ENCODE measurements at regions not wholly inside any gene's neighbourhood (a gene's known extent, or its start where the extent isn't known, plus 50 kb on each side); places are given as distances from the start of the nearest gene placed in this dataset.
A peak's percentile ranks its signal among the peaks of the same experiment; 100 is the strongest.
"Not testable (repeated sequence)": the region's sequence is repeated elsewhere in the genome, so short reads cannot be mapped to it uniquely, and the experiment has no call there.

DNA sequence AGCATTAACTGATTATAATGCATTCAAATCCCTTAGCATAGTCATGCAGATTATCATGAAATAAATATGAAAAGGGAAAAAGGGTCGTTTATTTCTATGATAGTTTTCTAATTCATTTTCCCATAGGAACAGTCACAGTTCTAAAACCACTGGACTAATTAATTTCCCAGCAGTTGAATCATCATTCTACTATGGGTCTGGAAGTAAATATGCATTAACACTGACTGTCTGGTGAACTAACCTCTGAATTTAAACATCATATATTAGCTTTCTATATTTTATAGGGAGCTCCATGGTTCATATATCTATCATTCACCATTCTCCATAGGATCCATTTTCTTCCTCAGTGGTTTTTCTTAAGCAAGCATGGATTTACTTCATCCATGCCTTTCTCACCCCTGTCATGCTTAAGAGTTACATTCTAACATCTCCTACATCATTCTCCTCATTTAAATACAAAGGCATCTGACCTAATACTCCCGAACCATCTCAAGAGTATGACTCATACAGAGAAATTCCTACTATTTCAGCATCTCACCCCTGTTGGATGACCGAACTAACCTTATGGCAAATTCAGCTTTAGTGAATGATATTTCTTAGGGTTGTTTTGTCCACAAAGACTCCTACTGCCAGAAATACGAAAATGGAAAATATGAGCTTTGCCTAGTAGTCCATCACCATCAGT lies 198.7 kb upstream of the ADAMTS3 start:
- no peak for DNase-seq

- DNase-seq: not testable (repeated sequence)
These were observed 196.8 kb upstream of the ADAMTS3 start for GRCh38 chr4:72765788-72766187.

DNA sequence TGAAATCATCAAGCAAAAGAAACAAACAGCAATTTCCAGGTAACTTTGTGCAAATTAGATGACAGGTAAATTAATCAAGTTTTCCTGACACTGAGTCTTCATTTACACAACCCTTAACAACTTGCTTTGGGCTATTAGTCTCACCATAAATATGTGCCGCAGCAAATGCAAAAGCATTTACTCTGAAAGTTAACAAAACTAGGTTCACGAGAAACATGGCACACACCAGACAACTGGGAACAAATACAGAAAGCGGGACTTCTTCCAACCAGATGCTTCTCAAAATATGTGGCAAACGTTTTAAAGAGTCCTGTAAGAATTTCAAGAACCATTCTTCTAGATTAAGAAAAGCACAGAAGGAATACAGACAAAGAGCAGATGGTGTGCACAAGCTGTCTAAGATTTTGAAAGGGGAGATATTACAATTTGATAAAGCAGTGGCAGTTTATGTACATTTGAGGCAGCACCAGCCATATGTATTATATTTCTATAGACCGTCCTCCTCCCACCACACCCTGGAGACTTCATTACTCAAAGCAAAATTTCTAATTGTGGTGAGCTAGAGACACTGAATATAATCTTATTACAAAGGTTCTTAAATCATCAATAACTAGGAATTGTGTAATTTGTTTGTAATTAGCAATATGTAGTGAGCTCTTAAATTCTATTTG lies 192.5 kb upstream of the ADAMTS3 start:
- DNase-seq: no peak

DNA sequence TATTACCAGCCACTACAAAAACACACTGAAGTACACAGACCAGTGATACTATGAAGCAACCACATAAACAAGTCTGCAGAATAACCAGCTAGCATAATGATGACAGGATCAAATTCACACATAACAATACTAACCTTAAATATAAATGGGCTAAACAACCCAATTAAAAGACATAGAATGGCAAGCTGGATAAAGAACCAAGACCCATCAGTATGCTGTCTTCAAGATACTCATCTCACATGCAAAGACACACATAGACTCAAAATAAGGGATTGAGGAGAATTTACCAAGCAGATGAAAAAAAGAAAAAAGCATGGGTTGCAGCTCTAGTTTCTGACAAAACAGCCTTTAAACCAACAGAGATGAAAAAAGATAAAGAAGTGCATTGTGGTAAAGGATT lies 184.4 kb upstream of the ADAMTS3 start:
- not testable (repeated sequence) for DNase-seq

DNA sequence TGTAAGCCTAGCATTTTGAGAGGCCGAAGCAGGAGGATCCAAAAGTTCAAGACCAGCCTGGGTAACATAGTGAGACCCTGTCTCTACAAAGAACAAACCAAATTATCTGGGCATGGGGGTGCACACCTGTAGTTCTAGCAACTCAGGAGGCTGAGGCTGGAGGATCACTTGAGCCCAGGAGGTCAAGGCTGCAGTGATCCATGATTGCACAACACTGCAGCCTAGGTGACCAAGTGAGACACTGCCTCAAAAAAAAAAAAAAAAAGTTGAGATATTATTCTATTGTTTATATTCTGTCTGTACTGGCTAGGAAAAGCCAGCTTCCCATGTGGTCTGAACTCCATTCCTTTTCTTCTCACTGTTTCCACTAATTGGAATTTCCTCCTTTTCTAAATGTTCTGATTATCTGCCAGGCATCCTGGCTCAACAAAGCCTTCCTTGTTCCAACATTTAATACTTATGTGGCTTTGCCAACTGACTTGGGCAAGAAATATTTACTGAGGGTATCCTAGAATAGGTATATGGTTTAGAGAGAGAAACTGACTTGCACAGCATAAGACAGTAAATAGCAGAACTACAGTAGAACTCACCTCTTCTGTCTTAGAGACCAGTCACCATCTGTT lies 175.2 kb upstream of the ADAMTS3 start:
- DNase-seq: no peak

GRCh38 chr4:72743078-72743477 lies 174.1 kb upstream of the ADAMTS3 start:
- no peak for DNase-seq

DNA sequence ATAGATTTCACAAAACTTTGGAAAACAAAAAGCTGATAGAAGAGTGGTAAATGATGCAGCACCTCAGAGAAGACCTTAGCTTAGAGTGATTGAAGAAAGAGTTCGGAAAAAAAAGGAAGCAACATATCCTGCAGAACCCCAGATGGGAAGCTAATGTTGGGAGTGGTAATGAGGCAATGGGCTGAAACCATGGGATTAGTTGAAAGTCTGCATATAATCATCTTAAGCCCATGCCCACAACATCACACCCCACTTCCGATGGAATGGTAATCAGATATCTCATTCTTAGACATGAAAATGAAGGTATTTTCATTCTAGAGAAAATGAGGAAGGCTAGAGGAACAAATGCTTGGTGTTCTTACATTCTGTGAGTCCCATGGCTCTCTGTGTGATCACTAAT lies 146.3 kb upstream of the ADAMTS3 start:
- no peak for DNase-seq

GRCh38 chr4:72714482-72715279 lies 145.7 kb upstream of the ADAMTS3 start:
- DNase-seq: no peak

DNA sequence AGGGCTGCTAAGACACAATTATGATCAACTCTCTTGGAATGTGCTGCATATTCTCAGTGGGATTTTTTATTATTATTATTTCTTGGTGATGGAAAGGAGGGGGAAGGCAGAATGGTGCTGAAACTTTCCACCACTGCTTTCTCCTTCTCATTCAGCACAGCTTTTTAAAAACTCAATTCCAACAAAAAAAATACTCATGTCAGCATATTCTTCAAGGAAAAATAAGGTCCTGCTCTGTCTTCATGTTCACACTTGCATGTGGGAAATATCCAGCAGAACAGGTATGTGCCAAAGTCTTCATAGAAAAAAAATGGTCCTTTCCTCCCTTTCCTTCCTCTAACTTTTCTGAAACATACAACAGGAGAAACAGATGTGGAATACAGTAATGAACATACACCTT lies 144.0 kb upstream of the ADAMTS3 start:
- DNase-seq: no peak

DNA sequence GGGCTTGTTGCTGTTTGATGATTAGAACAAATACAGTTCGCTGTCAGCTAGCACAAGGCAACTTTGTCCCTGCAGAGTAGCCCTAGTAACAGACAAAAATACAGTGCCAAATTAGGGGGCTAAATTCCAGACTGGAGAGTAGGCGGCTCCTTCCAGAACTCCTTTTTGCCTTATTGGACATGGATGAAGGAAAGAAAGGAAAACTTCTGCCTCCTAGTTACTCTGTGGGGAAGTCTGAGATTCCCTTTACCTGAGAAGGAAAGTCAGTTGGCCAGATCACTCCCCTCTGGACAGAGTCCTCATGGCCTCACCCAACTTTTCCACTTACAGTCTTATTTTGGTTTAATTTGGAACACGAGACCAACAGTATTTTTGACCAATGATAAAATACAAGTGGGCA lies 140.5 kb upstream of the ADAMTS3 start:
- no peak for DNase-seq

GRCh38 chr4:72706684-72707083 lies 137.7 kb upstream of the ADAMTS3 start:
- DNase-seq: no peak

DNA sequence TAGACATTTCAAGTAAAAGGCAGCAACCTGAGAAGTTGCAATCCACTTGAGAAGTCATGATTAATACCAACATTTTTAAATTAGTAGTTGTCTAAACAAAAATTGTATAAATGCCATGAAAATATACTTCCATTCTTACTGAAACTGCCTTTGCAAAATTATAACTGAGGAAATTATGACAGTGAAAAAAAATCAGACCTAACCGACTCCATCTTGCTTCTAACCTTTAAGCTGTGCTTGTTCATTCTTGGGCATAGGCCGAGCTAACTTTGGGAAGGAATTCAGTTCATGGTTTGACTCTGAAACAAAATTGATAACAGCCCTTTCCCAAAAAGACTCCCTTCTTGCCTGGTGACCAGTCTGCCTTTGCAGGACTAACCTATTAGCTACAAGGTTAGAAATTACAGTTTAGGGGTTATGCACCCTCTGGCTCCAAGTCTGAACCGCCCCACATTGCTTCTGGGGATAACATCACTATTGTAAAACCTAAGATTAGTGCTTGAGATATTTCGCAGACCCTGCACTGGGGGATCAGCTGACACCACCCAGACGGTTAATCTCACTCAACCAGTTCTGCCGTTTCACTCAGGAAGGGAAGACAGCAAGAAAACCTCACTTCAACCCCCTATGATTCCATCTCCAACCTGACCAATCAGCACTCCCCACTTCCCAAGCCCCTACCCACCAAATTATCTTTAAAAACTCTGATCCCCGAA lies 136.1 kb upstream of the ADAMTS3 start:
- not testable (repeated sequence) for DNase-seq

DNA sequence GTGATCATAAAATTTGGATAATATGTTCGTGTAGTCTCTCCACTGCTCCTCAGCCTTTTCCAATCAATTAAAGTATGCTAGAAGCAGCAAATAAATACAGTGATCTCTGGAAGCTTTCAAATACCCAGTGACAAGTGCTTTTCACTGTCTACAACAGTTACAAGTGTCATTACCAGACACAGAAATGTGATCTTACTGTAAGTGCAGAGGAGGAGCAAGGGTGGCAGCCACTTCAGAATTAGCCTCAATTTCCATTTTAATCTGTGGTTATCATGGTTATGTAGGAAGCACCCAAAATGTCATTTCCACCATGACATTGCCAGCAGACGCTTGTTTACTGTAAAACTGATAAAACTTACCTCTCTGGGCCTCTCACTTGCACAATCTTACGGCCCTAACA lies 133.9 kb upstream of the ADAMTS3 start:
- no peak for DNase-seq

- peak in 1 of 2 experiments; percentile 21 for DNase-seq
These were observed 133.2 kb upstream of the ADAMTS3 start for GRCh38 chr4:72701987-72702819.

DNA sequence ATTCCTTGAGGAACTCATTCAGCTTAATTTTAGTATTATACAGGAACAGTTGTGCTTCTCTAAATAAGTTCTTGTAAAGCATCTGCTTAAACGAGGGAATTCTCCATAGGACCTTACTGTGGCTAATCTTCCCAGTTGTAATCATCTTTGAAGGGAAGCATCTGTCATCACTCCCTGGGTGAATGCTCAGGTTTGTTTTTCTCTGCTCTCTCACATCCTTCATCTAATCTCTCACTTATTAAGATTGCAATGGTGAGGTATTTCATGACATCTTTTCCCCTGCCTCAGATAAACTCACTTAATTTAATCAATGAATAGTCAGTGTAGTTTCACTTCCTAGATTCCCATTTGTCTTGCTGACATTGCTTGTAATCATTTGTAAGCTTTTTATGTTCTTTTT lies 121.8 kb upstream of the ADAMTS3 start:
- no peak for DNase-seq

- DNase-seq: no peak
These were observed 120.9 kb upstream of the ADAMTS3 start for GRCh38 chr4:72689923-72690322.

DNA sequence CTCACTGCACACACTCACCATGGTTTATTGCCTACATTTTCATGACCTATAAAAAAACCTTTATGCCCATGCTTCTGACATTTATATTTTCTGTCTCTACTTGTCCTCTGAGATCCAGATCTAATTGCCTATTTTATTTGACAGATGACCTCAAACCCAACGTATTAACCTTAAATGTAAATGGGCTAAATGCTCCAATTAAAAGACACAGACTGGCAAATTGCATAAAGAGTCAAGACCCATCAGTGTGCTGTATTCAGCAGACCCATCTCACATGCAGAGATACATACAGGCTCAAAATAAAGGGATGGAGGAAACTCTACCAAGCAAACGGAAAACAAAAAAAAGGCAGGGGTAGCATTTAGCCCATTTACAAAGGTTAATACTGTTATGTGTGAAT lies 117.4 kb upstream of the ADAMTS3 start:
- DNase-seq: not testable (repeated sequence)

DNA sequence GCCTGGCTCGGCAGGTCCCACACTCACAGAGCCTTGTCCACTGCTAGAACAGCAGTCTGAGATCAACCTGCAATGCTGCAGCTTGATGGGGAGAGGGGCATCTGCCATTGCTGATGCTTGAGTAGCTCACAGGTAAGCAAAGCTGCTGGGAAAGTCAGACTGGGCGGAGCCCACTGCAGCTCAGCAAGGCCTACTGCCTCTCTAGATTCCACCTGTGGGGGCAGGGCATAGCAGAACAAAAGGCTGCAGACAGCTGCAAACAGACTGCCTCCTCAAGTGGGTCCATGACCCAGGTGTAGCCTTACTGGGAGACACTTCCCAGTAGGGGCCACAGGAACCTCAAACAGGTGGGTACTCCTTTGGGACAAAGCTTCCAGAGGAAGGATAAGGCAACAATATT lies 110.6 kb upstream of the ADAMTS3 start:
- no peak for DNase-seq

- DNase-seq: no peak
These were observed 108.9 kb upstream of the ADAMTS3 start for GRCh38 chr4:72677886-72678285.

- no peak for DNase-seq
These were observed 108.2 kb upstream of the ADAMTS3 start for GRCh38 chr4:72677265-72677664.

GRCh38 chr4:72671980-72672379 lies 103.0 kb upstream of the ADAMTS3 start:
- no peak for DNase-seq

- no peak for DNase-seq
These were observed 101.5 kb upstream of the ADAMTS3 start for GRCh38 chr4:72670521-72670920.

Data from SW 1271 (cell line).